H1 (cell line): ENCODE measurements at regions not wholly inside any gene's neighbourhood (a gene's known extent, or its start where the extent isn't known, plus 50 kb on each side); places are given as distances from the start of the nearest gene placed in this dataset.

Source experiments
- ASH2L ChIP-seq: fragments of 200-600, 300-600 bp; sonication (generic); IDR thresholded peaks from one replicate; pipeline ENCODE4 v1.7.1; 2017; ENCODE audit warnings: low read length
- BCL11A ChIP-seq, 2 experiments: IDR thresholded peaks; one replicate each; pipeline ENCODE4 v1.6.1; 2011; ENCODE audit warnings: low read depth in 2 of 2, low read length in 2 of 2, mild to moderate bottlenecking in 2 of 2
- CHD1 ChIP-seq: IDR thresholded peaks from 2 replicates; pipeline ENCODE4 v1.6.1; 2012; ENCODE audit warnings: low read depth, low read length, improper control_type of control experiment
- CHD2 ChIP-seq: IDR thresholded peaks from 2 replicates; pipeline ENCODE4 v1.6.1; 2012; ENCODE audit warnings: low read length, improper control_type of control experiment
- EP300 ChIP-seq, 2 experiments: IDR thresholded peaks; 1 replicate in 1 of 2; 2 replicates in 1 of 2; pipeline ENCODE4 v1.6.1; 2011 to 2012; ENCODE audit warnings: low read depth in 2 of 2, low read length in 2 of 2, mild to moderate bottlenecking in 2 of 2, borderline replicate concordance in 1 of 2, inconsistent platforms in 1 of 2, moderate library complexity in 1 of 2
- JUND ChIP-seq: IDR thresholded peaks from 2 replicates; pipeline ENCODE4 v1.6.1; 2011; ENCODE audit warnings: mild to moderate bottlenecking, improper control_type of control experiment, low read length
- POLR2A ChIP-seq, 2 experiments: IDR thresholded peaks; 1 replicate in 1 of 2; 2 replicates in 1 of 2; pipeline ENCODE4 v1.6.1; 2011; ENCODE audit warnings: low read depth in 2 of 2, low read length in 2 of 2, mild to moderate bottlenecking in 2 of 2; ENCODE audit errors: control extremely low read depth in 1 of 2
- TAF1 ChIP-seq: IDR thresholded peaks from 2 replicates; pipeline ENCODE4 v1.6.1; 2011; ENCODE audit warnings: mild to moderate bottlenecking, low read depth, low read length
- TAF7 ChIP-seq: optimal IDR thresholded peaks from 2 replicates; pipeline ENCODE3; 2011; ENCODE audit warnings: low read depth, mild to moderate bottlenecking, inconsistent platforms, low read length, moderate library complexity, borderline replicate concordance
- TF ChIP-seq, protein P1 (sequence below), 3 experiments: IDR thresholded peaks; 1 replicate in 2 of 3; 2 replicates in 1 of 3; pipeline versions ENCODE4 v1.5.1 to v1.6.1; 2011; ENCODE audit warnings: low read length in 3 of 3, mild to moderate bottlenecking in 3 of 3, inconsistent platforms in 2 of 3, low read depth in 1 of 3, moderate library complexity in 1 of 3; ENCODE audit not compliant: insufficient read depth in 1 of 3; ENCODE audit errors: control extremely low read depth in 1 of 3
- TF ChIP-seq, protein P2 (sequence below): IDR thresholded peaks from 2 replicates; pipeline ENCODE4 v1.6.1; 2011; ENCODE audit warnings: low read length, improper control_type of control experiment
- TF ChIP-seq, protein P3 (sequence below): fragments of 300-600 bp; sonication (generic); IDR thresholded peaks from 2 replicates; pipeline ENCODE4 v1.7.1; 2012; ENCODE audit warnings: low read length, moderate library complexity, mild to moderate bottlenecking, inconsistent platforms; ENCODE audit not compliant: insufficient replicate concordance

DNA sequence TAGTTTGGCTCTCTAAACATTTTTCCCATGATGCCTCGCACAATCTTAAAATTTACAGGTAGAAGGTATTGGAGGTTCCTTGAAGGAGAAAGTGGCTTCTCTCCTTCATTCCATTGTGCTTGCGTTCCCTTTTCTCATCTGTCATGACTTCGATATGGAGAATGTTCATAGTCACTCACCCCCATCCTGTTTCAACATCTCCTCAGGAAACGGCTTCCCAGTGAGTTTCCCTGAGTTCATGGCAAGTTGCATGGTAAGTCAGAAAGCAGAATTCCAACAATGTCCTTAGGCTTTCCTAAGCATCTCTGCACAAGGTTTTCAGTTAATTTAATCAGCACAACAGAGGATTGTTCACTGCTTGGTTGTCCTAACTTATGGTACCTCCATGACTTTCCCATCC lies 581.8 kb upstream of the SLITRK5 start:
- no peak for TF ChIP-seq POLR2A (IDR thresholded peaks at IDR 0.05; ENCODE audit: control extremely low read depth in 1 of 2, low read depth in 2 of 2, low read length in 2 of 2)
- TF ChIP-seq TAF7 = no peak
- TF ChIP-seq TAF1 = no peak
- TF ChIP-seq, protein P1, sequence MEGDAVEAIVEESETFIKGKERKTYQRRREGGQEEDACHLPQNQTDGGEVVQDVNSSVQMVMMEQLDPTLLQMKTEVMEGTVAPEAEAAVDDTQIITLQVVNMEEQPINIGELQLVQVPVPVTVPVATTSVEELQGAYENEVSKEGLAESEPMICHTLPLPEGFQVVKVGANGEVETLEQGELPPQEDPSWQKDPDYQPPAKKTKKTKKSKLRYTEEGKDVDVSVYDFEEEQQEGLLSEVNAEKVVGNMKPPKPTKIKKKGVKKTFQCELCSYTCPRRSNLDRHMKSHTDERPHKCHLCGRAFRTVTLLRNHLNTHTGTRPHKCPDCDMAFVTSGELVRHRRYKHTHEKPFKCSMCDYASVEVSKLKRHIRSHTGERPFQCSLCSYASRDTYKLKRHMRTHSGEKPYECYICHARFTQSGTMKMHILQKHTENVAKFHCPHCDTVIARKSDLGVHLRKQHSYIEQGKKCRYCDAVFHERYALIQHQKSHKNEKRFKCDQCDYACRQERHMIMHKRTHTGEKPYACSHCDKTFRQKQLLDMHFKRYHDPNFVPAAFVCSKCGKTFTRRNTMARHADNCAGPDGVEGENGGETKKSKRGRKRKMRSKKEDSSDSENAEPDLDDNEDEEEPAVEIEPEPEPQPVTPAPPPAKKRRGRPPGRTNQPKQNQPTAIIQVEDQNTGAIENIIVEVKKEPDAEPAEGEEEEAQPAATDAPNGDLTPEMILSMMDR (IDR thresholded peaks at IDR 0.05; ENCODE audit: control extremely low read depth in 1 of 3, insufficient read depth in 1 of 3, low read depth in 1 of 3, low read length in 3 of 3) = no peak
- no peak for TF ChIP-seq EP300 (IDR thresholded peaks at IDR 0.05; ENCODE audit: borderline replicate concordance in 1 of 2, low read depth in 2 of 2, low read length in 2 of 2)
- no peak for TF ChIP-seq BCL11A (IDR thresholded peaks at IDR 0.05; ENCODE audit: low read depth in 2 of 2, low read length in 2 of 2)
- TF ChIP-seq, protein P2, sequence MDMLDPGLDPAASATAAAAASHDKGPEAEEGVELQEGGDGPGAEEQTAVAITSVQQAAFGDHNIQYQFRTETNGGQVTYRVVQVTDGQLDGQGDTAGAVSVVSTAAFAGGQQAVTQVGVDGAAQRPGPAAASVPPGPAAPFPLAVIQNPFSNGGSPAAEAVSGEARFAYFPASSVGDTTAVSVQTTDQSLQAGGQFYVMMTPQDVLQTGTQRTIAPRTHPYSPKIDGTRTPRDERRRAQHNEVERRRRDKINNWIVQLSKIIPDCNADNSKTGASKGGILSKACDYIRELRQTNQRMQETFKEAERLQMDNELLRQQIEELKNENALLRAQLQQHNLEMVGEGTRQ = no peak
- no peak for TF ChIP-seq ASH2L
- TF ChIP-seq CHD1 = no peak
- TF ChIP-seq CHD2 = no peak
- no peak for TF ChIP-seq JUND
- TF ChIP-seq, protein P3, sequence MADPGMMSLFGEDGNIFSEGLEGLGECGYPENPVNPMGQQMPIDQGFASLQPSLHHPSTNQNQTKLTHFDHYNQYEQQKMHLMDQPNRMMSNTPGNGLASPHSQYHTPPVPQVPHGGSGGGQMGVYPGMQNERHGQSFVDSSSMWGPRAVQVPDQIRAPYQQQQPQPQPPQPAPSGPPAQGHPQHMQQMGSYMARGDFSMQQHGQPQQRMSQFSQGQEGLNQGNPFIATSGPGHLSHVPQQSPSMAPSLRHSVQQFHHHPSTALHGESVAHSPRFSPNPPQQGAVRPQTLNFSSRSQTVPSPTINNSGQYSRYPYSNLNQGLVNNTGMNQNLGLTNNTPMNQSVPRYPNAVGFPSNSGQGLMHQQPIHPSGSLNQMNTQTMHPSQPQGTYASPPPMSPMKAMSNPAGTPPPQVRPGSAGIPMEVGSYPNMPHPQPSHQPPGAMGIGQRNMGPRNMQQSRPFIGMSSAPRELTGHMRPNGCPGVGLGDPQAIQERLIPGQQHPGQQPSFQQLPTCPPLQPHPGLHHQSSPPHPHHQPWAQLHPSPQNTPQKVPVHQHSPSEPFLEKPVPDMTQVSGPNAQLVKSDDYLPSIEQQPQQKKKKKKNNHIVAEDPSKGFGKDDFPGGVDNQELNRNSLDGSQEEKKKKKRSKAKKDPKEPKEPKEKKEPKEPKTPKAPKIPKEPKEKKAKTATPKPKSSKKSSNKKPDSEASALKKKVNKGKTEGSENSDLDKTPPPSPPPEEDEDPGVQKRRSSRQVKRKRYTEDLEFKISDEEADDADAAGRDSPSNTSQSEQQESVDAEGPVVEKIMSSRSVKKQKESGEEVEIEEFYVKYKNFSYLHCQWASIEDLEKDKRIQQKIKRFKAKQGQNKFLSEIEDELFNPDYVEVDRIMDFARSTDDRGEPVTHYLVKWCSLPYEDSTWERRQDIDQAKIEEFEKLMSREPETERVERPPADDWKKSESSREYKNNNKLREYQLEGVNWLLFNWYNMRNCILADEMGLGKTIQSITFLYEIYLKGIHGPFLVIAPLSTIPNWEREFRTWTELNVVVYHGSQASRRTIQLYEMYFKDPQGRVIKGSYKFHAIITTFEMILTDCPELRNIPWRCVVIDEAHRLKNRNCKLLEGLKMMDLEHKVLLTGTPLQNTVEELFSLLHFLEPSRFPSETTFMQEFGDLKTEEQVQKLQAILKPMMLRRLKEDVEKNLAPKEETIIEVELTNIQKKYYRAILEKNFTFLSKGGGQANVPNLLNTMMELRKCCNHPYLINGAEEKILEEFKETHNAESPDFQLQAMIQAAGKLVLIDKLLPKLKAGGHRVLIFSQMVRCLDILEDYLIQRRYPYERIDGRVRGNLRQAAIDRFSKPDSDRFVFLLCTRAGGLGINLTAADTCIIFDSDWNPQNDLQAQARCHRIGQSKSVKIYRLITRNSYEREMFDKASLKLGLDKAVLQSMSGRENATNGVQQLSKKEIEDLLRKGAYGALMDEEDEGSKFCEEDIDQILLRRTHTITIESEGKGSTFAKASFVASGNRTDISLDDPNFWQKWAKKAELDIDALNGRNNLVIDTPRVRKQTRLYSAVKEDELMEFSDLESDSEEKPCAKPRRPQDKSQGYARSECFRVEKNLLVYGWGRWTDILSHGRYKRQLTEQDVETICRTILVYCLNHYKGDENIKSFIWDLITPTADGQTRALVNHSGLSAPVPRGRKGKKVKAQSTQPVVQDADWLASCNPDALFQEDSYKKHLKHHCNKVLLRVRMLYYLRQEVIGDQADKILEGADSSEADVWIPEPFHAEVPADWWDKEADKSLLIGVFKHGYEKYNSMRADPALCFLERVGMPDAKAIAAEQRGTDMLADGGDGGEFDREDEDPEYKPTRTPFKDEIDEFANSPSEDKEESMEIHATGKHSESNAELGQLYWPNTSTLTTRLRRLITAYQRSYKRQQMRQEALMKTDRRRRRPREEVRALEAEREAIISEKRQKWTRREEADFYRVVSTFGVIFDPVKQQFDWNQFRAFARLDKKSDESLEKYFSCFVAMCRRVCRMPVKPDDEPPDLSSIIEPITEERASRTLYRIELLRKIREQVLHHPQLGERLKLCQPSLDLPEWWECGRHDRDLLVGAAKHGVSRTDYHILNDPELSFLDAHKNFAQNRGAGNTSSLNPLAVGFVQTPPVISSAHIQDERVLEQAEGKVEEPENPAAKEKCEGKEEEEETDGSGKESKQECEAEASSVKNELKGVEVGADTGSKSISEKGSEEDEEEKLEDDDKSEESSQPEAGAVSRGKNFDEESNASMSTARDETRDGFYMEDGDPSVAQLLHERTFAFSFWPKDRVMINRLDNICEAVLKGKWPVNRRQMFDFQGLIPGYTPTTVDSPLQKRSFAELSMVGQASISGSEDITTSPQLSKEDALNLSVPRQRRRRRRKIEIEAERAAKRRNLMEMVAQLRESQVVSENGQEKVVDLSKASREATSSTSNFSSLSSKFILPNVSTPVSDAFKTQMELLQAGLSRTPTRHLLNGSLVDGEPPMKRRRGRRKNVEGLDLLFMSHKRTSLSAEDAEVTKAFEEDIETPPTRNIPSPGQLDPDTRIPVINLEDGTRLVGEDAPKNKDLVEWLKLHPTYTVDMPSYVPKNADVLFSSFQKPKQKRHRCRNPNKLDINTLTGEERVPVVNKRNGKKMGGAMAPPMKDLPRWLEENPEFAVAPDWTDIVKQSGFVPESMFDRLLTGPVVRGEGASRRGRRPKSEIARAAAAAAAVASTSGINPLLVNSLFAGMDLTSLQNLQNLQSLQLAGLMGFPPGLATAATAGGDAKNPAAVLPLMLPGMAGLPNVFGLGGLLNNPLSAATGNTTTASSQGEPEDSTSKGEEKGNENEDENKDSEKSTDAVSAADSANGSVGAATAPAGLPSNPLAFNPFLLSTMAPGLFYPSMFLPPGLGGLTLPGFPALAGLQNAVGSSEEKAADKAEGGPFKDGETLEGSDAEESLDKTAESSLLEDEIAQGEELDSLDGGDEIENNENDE = no peak
